ENCODE measurements at regions not wholly inside any gene's neighbourhood (a gene's known extent, or its start where the extent isn't known, plus 50 kb on each side); places are given as distances from the start of the nearest gene placed in this dataset.
"Not testable (repeated sequence)": the region's sequence is repeated elsewhere in the genome, so short reads cannot be mapped to it uniquely, and the experiment has no call there.

DNA sequence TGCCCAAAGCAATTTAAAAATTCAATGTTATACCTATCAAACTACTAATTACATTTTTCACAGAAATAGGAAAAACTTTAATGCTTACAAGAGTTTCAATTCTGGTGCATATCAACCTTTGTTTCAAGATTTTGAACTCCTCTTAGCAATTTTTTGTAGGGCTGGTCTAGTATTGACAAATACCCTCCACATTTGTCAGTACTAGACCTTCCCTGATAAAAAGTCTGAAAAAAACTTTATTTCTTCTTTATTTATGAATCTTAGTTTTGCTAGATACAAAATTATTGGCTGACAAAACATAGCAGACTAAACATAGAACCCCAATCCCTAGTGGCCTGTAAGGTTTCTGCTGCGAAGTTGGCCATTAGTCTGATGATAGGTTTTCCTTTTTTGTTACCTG is 1804.9 kb downstream of the EFNA5 start:
- CTCF ChIA-PET, result no interaction called here
- Histone ChIP-seq H4K20me1 (ENCODE audit: insufficient read depth) (no peaks in the 10 kb centered on the region), H3K36me3 (replicated peaks in 1 of 2; ENCODE audit: control insufficient read depth in 1 of 2, insufficient read depth in 2 of 2, low read length in 1 of 2) (no peaks in the 10 kb centered on the region), H3K4me3 (ENCODE audit: low read depth in 2 of 2, low read length in 1 of 2) (no peak overlapping the region), H3K27me3 (ENCODE audit: insufficient read depth) (no peaks in the 10 kb centered on the region), H3K4me1 (ENCODE audit: control insufficient read depth in 1 of 2, insufficient read depth in 2 of 2, low read depth in 1 of 2, low read length in 1 of 2) (no peaks in the 10 kb centered on the region), H2AFZ (ENCODE audit: low read depth) (no peak overlapping the region), H3K79me2 (ENCODE audit: insufficient read depth) (no peaks in the 10 kb centered on the region), H3K27ac (ENCODE audit: low read depth in 2 of 2, low read length in 1 of 2) (no peak overlapping the region), H3K9ac (no peak overlapping the region), H3F3A (replicated peaks; ENCODE audit: insufficient read depth) (no peaks in the 10 kb centered on the region), H3K9me2 (no peaks in the 10 kb centered on the region), H3K4me2 (no peak overlapping the region), H3K9me3 (no peaks in the 10 kb centered on the region)
- 73% methylated on average over 1 of the region's 1 CpG for WGBS (ENCODE audit: low lambda C conversion rate)
- DNase-seq, result no peak
- TF ChIP-seq, protein P1, sequence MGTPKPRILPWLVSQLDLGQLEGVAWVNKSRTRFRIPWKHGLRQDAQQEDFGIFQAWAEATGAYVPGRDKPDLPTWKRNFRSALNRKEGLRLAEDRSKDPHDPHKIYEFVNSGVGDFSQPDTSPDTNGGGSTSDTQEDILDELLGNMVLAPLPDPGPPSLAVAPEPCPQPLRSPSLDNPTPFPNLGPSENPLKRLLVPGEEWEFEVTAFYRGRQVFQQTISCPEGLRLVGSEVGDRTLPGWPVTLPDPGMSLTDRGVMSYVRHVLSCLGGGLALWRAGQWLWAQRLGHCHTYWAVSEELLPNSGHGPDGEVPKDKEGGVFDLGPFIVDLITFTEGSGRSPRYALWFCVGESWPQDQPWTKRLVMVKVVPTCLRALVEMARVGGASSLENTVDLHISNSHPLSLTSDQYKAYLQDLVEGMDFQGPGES (IDR thresholded peaks at IDR 0.05; ENCODE audit: low read depth, low read length), result no peak
- no peak for TF ChIP-seq FOXM1 (IDR thresholded peaks at IDR 0.05; ENCODE audit: low read depth)
- no peak for TF ChIP-seq RAD21 (IDR thresholded peaks at IDR 0.05; ENCODE audit: low read length)
- no peak for TF ChIP-seq POLR2AphosphoS5 (IDR thresholded peaks at IDR 0.05; ENCODE audit: low read depth, low read length)
- no peak for TF ChIP-seq FOXJ3 (CRISPR knock-in tag; IDR thresholded peaks at IDR 0.05)
- no peak for TF ChIP-seq FOSL2 (IDR thresholded peaks at IDR 0.05; ENCODE audit: borderline replicate concordance, low read depth)
- no peak for TF ChIP-seq MXI1 (IDR thresholded peaks at IDR 0.05; ENCODE audit: low read depth, low read length)
- no peak for TF ChIP-seq EZH2phosphoT487 (IDR thresholded peaks at IDR 0.05; ENCODE audit: borderline replicate concordance, low read depth)
- TF ChIP-seq REST (IDR thresholded peaks at IDR 0.05; ENCODE audit: low read depth, low read length), result no peak
- no peak for TF ChIP-seq RCOR1 (IDR thresholded peaks at IDR 0.05; ENCODE audit: low read length)
- TF ChIP-seq NRF1 (IDR thresholded peaks at IDR 0.05; ENCODE audit: low read depth, low read length), result no peak
- no peak for TF ChIP-seq ELF1 (IDR thresholded peaks at IDR 0.05)
- TF ChIP-seq, protein P2, sequence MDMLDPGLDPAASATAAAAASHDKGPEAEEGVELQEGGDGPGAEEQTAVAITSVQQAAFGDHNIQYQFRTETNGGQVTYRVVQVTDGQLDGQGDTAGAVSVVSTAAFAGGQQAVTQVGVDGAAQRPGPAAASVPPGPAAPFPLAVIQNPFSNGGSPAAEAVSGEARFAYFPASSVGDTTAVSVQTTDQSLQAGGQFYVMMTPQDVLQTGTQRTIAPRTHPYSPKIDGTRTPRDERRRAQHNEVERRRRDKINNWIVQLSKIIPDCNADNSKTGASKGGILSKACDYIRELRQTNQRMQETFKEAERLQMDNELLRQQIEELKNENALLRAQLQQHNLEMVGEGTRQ (IDR thresholded peaks at IDR 0.05; ENCODE audit: borderline replicate concordance, low read depth, low read length), result no peak
- TF ChIP-seq SIN3A (IDR thresholded peaks at IDR 0.05; ENCODE audit: borderline replicate concordance, low read depth, low read length), result no peak
- TF ChIP-seq RXRA (IDR thresholded peaks at IDR 0.05; ENCODE audit: borderline replicate concordance, low read depth), result no peak
- TF ChIP-seq GABPA (IDR thresholded peaks at IDR 0.05; ENCODE audit: low read depth), result no peak
- no peak for TF ChIP-seq TEAD4 (IDR thresholded peaks at IDR 0.05; ENCODE audit: borderline replicate concordance, insufficient read depth)
- TF ChIP-seq, protein P3, sequence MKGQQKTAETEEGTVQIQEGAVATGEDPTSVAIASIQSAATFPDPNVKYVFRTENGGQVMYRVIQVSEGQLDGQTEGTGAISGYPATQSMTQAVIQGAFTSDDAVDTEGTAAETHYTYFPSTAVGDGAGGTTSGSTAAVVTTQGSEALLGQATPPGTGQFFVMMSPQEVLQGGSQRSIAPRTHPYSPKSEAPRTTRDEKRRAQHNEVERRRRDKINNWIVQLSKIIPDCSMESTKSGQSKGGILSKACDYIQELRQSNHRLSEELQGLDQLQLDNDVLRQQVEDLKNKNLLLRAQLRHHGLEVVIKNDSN (IDR thresholded peaks at IDR 0.05; ENCODE audit: borderline replicate concordance, low read depth), result no peak
- no peak for TF ChIP-seq YY1 (IDR thresholded peaks at IDR 0.05; ENCODE audit: low read depth)
- POLR2A ChIA-PET, result no interaction called here

GRCh38 chr5:105859350-105859749 is 1811.4 kb downstream of the EFNA5 start:
- H3K4me1 ChIP-seq (ENCODE audit: control insufficient read depth in 1 of 2, insufficient read depth in 2 of 2, low read depth in 1 of 2, low read length in 1 of 2); H2AFZ ChIP-seq (ENCODE audit: low read depth); POLR2A ChIA-PET; H3K27ac ChIP-seq (ENCODE audit: low read depth in 2 of 2, low read length in 1 of 2); H3K9ac ChIP-seq; H4K20me1 ChIP-seq (ENCODE audit: insufficient read depth); H3K79me2 ChIP-seq (ENCODE audit: insufficient read depth); H3K4me2 ChIP-seq; H3K36me3 ChIP-seq (replicated peaks in 1 of 2; ENCODE audit: control insufficient read depth in 1 of 2, insufficient read depth in 2 of 2, low read length in 1 of 2); H3K9me3 ChIP-seq; H3K27me3 ChIP-seq (ENCODE audit: insufficient read depth); CTCF ChIA-PET; H3K9me2 ChIP-seq; H3K4me3 ChIP-seq (ENCODE audit: low read depth in 2 of 2, low read length in 1 of 2); H3F3A ChIP-seq (replicated peaks; ENCODE audit: insufficient read depth); DNase-seq: not testable (repeated sequence)
- WGBS (ENCODE audit: low lambda C conversion rate), result 92% methylated on average over 7 of the region's 33 CpGs
